GM21786 (cell line): ENCODE measurements at regions not wholly inside any gene's neighbourhood (a gene's known extent, or its start where the extent isn't known, plus 50 kb on each side); places are given as distances from the start of the nearest gene placed in this dataset.

Experiments
- ATAC-seq: cut with Tn5 transposase; IDR thresholded peaks from one replicate; pipeline ENCODE4 v1.9.1; 2021; ENCODE audit not compliant: unreplicated experiment

- no peak for ATAC-seq
Measured at GRCh38 chr1:70874818-70875217, 172.8 kb downstream of the PTGER3 start.

DNA sequence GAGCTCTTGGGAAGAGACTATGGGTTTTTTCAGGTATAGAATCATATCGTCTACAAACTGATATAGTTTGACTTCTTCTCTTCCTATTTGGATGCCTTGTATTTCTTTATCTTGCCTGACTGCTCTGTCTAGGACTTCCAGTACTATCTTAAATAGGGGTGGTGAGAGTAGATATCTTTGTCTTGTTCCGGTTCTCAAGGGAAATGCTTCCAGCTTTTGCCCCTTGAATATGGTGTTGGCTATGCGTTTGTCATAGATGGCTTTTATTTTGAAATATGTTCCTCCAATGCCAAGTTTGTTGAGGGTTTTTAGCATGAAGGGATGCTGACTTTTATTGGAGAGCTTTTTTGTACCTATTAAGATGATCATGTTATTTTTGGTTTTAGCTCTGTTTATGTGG is 170.3 kb downstream of the PTGER3 start:
- ATAC-seq: no peak

DNA sequence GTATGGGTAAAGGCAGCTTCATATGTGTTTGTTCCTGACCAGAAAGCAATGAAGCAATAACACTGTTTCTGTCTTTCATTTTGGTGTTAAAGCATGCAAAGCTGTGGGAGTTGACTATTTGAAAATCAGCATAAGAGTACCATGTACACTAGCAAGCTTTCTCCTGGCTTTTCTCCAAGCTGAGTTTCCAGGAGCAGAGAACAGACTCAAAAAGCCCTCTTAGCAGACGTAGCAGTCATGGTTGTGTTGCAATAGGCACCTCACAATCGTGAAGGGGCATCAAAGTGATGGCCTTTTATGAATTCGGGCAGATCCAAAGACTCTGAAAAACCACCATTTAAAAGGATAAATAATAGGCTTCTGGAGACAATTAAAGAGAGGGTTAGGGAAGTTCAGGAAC is 159.7 kb downstream of the PTGER3 start:
- ATAC-seq: no peak

DNA sequence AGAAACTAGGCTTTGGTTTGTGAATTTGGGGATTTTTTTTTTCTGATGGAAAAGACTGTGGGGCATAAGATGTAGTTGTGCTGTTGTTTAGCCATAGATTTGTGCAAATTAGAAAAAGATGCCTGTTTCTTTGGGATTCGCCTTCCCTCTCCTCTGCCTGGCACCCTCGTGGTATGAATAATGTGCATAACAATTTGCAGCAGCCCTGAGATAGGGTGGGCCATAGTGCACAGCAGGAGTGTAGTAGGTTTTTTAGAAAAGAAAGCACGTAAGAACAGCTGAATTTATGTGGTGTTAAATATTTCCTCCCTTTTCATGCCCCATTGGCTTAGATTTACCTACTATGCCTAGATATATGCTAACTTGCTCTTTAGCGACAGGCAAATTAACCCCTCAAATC is 158.9 kb downstream of the PTGER3 start:
- no peak for ATAC-seq

DNA sequence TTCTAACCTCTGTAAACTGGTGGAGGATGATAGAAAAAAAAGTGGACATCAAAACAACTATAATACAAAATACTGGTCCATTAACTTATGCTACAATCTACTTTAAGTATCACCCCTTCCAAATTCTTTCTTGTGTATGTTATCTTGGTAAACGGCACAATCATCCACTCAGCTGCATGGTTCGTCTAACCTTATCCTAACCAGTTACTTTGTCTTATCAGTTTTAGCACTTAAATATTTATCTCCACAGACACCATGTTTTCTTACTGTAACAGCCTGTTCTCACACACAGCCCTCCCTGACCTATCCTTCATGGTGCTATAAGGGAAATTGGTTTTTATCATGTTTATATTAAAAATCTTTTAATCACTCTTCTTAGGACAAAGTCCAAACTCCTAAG is 157.2 kb downstream of the PTGER3 start:
- no peak for ATAC-seq

- ATAC-seq: no peak
Measured at GRCh38 chr1:70891051-70891843, 156.4 kb downstream of the PTGER3 start.

DNA sequence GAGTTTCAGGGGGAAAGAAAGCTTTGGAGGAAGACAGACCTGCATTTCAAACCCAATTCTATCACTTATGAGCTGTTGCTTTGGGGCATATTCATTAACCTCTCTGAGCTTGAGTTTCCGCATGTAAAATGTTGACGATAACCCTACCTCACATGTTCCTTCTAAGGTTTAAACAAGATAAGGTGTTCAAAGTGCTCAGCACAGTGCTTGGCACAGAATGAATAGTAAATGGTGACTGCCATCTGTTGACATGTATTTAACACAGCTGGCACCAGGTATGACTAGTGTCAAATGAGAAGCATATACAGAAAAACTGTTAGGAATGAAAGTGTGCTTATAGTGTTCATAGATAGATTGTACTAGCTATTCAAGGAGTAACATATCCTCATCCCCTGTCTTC is 155.5 kb downstream of the PTGER3 start:
- ATAC-seq: no peak

- ATAC-seq: no peak
Measured at GRCh38 chr1:70892930-70893329, 154.7 kb downstream of the PTGER3 start.

DNA sequence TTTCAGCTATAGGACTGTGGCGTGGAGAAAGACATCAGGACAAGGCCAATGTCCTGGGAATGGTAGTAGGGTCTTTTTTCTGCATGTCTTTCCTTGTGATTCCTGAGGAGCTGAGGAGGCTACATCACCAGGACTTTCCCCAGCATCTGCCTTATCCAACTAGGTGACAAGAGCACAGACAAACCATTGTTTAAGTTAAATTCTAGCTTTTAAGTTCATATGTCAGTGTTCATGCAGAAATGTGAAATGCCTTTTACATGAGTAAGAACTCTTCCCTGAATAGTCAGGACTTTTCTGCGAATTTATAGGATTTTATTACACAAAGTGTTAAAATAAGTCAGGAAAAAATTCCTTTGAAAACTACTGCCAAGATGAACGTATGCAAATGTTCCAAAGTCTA is 154.2 kb downstream of the PTGER3 start:
- ATAC-seq: no peak

- no peak for ATAC-seq
Measured at GRCh38 chr1:70895531-70895930, 152.1 kb downstream of the PTGER3 start.

GRCh38 chr1:70896224-70896623 is 151.4 kb downstream of the PTGER3 start:
- ATAC-seq: no peak

DNA sequence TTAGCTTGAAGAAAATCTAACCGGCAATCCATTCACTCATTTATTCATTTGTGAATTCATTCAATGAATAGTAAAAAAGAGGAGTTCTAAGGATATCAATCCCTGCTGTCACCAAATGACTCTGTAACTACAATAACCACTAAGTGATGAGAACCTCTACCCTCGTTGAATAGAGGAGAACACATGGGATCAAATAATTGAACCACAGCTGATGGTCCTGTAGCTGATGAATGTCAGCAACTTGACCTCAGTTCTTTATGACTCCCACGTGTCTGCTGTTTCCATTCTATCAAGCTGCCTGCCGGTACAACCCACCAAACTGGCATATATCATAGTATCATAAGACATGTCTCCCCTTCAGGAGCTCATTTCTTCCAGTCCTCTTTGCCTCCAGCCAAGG is 150.3 kb downstream of the PTGER3 start:
- ATAC-seq: no peak

DNA sequence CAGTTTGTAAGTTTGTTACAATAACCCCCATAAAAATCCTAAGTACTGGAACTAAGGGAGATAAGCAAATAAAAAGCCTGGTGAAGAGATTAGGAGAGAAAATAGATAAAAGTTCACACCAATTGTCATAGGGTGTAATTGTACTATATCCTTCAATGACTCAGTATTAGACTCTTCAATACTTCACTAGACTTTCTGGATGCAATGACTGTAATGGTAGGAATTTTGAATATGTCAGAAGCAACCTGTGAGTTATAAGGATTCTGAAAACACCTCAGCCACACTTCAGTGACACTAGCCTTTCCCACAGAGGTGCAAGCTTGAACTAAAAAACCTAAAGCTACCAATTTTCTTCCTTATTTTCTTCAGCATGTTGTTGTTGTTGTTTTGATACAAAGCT is 147.9 kb downstream of the PTGER3 start:
- no peak for ATAC-seq

GRCh38 chr1:70902211-70902610 is 145.4 kb downstream of the PTGER3 start:
- ATAC-seq: no peak

DNA sequence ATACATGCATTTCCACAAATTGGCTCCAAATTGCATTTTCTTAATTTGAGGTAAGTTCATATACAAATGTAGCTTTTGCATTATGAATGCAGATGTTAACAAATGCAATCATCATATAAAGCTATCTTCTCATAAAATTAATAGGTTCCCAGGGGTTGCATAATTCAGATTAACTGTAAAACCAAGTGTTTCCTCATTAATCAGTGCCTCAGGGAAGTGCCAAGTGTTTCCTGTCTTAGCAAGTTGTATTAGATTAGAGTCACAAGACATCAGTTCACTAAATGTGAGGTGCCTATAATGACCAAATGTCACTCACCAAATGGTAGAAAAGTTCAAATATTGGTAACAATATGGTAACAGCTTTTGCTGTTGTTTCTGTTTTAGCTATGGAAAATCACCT is 140.8 kb downstream of the PTGER3 start:
- ATAC-seq: no peak

- no peak for ATAC-seq
Measured at GRCh38 chr1:70907563-70908310, 139.9 kb downstream of the PTGER3 start.

DNA sequence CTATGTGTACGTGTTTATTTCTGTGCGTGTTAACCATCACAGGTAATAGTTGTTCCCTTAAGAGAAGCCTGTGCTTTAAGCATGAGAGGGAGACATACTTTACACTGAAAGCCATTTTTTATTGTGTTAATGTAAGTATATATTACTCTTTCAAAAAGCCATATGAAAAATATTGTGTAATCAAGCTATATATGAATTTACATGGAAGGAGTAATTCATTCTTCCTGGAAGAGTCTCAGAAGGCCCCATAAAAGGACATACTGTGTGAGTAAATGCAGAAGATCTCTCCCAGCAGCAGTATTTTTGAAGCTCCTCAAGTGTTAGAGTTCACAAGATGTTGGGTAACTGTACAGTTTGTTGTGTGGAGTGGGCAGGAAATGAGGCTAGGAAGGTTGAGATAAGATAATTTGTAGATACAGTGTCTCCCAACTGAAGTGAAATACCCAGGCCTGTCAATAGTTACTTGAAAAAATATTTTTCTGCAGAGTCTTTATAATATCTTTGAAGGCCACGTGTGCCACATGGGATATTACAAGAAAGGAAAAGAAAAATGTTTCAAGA is 138.3 kb downstream of the PTGER3 start:
- no peak for ATAC-seq

GRCh38 chr1:70910013-70910412 is 137.6 kb downstream of the PTGER3 start:
- ATAC-seq: no peak

- no peak for ATAC-seq
Measured at GRCh38 chr1:70911861-70912260, 135.8 kb downstream of the PTGER3 start.

GRCh38 chr1:70914224-70914623 is 133.4 kb downstream of the PTGER3 start:
- ATAC-seq: no peak

GRCh38 chr1:70915258-70916033 is 132.2 kb downstream of the PTGER3 start:
- no peak for ATAC-seq
